ENCODE measurements at regions not wholly inside any gene's neighbourhood (a gene's known extent, or its start where the extent isn't known, plus 50 kb on each side); places are given as distances from the start of the nearest gene placed in this dataset.

DNA sequence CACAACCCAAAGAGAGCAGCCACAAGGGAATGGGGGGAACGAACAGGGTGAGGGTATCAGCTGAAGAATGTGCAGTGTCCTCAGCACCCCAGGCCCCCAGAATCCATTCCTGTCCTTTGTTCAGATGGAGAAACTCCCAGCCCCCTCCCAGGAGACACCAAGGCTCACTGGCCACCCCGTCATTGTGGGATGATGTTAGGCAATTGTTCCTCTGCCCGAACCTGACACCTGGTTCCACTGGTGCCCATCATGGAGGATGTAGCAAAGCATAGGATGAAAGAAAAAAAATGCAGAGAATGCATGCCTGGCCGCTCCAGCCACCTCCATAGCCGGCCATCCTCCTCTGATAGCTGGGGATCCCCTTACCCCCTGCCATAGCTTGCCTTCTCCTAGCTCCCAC lies 197.3 kb upstream of the TWIST2 start:
- no peak for TF ChIP-seq EZH2 (IDR thresholded peaks at IDR 0.05; ENCODE audit: borderline replicate concordance, insufficient read depth, low read depth, low read length, poor library complexity, severe bottlenecking)
- TF ChIP-seq, protein P1, sequence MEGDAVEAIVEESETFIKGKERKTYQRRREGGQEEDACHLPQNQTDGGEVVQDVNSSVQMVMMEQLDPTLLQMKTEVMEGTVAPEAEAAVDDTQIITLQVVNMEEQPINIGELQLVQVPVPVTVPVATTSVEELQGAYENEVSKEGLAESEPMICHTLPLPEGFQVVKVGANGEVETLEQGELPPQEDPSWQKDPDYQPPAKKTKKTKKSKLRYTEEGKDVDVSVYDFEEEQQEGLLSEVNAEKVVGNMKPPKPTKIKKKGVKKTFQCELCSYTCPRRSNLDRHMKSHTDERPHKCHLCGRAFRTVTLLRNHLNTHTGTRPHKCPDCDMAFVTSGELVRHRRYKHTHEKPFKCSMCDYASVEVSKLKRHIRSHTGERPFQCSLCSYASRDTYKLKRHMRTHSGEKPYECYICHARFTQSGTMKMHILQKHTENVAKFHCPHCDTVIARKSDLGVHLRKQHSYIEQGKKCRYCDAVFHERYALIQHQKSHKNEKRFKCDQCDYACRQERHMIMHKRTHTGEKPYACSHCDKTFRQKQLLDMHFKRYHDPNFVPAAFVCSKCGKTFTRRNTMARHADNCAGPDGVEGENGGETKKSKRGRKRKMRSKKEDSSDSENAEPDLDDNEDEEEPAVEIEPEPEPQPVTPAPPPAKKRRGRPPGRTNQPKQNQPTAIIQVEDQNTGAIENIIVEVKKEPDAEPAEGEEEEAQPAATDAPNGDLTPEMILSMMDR (IDR thresholded peaks at IDR 0.05): no peak

Measured in B cell (primary cell).